ENCODE measurements at regions not wholly inside any gene's neighbourhood (a gene's known extent, or its start where the extent isn't known, plus 50 kb on each side); places are given as distances from the start of the nearest gene placed in this dataset.

- Mint-ChIP-seq H3K36me3 (no peaks in the 10 kb centered on the region), H3K4me3 (no peak overlapping the region), H3K4me1 (no peaks in the 10 kb centered on the region), H3K27me3 (peaks cover 1 to 25% (median 4%) of the 10 kb centered on the region in 5 donors), H3K9me3 (peaks cover 0 to 16% (median 2%) of the 10 kb centered on the region in 9 donors), H3K27ac (no peak overlapping the region)
- no peak for ATAC-seq
- POLR2A ChIA-PET, result no interaction called here
- no peak for DNase-seq
These were observed 129.1 kb downstream of the ZNF621 start for GRCh38 chr3:40653878-40654277.

DNA sequence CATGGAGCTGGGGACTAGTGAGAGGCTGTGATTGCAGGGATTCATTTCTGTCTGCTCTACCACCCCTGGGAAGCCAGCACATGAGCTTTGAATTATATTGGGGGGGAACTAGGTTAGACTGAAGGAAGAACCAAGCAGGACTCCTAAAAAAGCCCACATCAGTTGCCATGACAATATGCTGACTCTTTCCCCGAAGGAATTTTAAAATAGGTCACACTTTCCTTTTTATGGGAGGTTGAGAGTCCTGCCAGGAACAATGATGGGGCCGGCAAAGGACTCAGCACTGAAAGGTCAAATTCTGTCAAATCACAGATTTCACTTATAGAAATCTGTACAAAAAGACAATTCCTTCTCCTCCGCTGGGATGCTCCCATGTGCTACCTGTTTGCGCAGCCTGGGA, 130.8 kb downstream of the ZNF621 start:
- no peak overlapping the region for H3K27ac Mint-ChIP-seq
- no peak for ATAC-seq
- no peaks in the 10 kb centered on the region for H3K4me1 Mint-ChIP-seq
- H3K27me3 Mint-ChIP-seq, result peaks cover 1 to 22% (median 4%) of the 10 kb centered on the region in 5 donors
- peaks cover 0 to 16% (median 2%) of the 10 kb centered on the region in 9 donors for H3K9me3 Mint-ChIP-seq
- POLR2A ChIA-PET, result no interaction called here
- DNase-seq, result no peak
- H3K36me3 Mint-ChIP-seq, result no peaks in the 10 kb centered on the region
- no peak overlapping the region for H3K4me3 Mint-ChIP-seq

- Mint-ChIP-seq H3K27ac (no peak overlapping the region), H3K4me3 (no peak overlapping the region), H3K9me3 (peaks cover 0 to 16% (median 2%) of the 10 kb centered on the region in 9 donors), H3K36me3 (no peaks in the 10 kb centered on the region), H3K4me1 (no peaks in the 10 kb centered on the region), H3K27me3 (peaks cover 1 to 21% (median 9%) of the 10 kb centered on the region in 5 donors)
- ATAC-seq (no peak), DNase-seq (no peak)
- POLR2A ChIA-PET, result no interaction called here
These were observed 132.9 kb downstream of the ZNF621 start for GRCh38 chr3:40657623-40658022.

DNA sequence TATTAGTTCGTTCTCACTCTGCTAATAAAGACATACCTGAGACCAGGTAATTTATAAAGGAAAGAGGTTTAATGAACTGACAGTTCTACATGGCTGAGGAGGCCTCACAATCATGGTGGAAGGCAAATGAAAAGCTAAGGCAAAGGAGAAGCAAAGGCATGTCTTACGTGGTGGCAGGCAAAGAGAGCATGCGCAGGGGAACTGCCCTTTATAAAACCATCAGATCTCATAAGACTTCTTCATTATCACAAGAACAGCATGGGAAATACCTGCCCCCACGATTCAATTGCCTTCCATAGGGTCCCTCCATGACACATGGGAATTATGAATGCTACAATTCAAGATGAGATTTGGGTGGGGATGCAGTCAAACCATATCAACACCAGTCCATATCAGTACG, 133.5 kb downstream of the ZNF621 start:
- POLR2A ChIA-PET, result no interaction called here
- no peak for ATAC-seq
- H3K4me3 Mint-ChIP-seq, result no peak overlapping the region
- DNase-seq, result no peak
- no peak overlapping the region for H3K27ac Mint-ChIP-seq
- no peaks in the 10 kb centered on the region for H3K36me3 Mint-ChIP-seq
- H3K4me1 Mint-ChIP-seq, result no peaks in the 10 kb centered on the region
- peaks cover 0 to 16% (median 2%) of the 10 kb centered on the region in 9 donors for H3K9me3 Mint-ChIP-seq
- peaks cover 1 to 21% (median 9%) of the 10 kb centered on the region in 5 donors for H3K27me3 Mint-ChIP-seq

DNA sequence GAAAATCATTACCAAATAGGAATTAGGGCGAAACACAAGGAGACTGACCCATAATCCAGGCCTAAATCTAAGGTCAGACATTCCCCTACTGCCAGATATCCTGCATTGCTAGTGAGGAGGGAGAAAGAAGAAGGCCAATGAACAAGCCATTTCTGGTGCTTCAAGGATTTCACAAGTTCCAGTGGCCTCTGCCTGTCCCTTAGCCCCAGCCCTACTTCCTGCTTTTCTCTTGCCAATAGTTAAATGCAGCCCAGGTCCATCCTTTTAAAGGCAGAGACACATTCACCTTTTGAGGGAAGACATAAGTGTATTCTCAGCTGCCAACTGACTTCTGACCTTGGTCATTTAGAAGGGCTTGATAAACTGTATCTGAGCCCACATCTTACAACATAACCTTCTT, 135.8 kb downstream of the ZNF621 start:
- H3K36me3 Mint-ChIP-seq, result no peaks in the 10 kb centered on the region
- ATAC-seq, result no peak
- no peaks in the 10 kb centered on the region for H3K4me1 Mint-ChIP-seq
- H3K4me3 Mint-ChIP-seq, result no peak overlapping the region
- H3K9me3 Mint-ChIP-seq, result peaks cover 0 to 16% (median 2%) of the 10 kb centered on the region in 9 donors
- POLR2A ChIA-PET, result no interaction called here
- H3K27ac Mint-ChIP-seq, result no peak overlapping the region
- peaks cover 5 to 28% (median 16%) of the 10 kb centered on the region in 5 donors for H3K27me3 Mint-ChIP-seq
- DNase-seq, result no peak

GRCh38 chr3:40661284-40661683, 136.5 kb downstream of the ZNF621 start:
- ATAC-seq, result no peak

GRCh38 chr3:40663280-40663679, 138.5 kb downstream of the ZNF621 start:
- H3K27ac Mint-ChIP-seq, result no peak overlapping the region
- peaks cover 0 to 1% (median 0%) of the 10 kb centered on the region in 9 donors for H3K9me3 Mint-ChIP-seq
- no peaks in the 10 kb centered on the region for H3K4me1 Mint-ChIP-seq
- ATAC-seq, result no peak
- POLR2A ChIA-PET, result no interaction called here
- DNase-seq, result no peak
- H3K36me3 Mint-ChIP-seq, result no peaks in the 10 kb centered on the region
- no peak overlapping the region for H3K4me3 Mint-ChIP-seq
- peaks cover 3 to 21% (median 14%) of the 10 kb centered on the region in 5 donors for H3K27me3 Mint-ChIP-seq

More at GRCh38 chr3:40661284-40661683, 136.5 kb downstream of the ZNF621 start:
- no peak overlapping the region for H3K27ac Mint-ChIP-seq
- peaks cover 5 to 30% (median 20%) of the 10 kb centered on the region in 5 donors for H3K27me3 Mint-ChIP-seq
- peaks cover 0 to 16% (median 2%) of the 10 kb centered on the region in 9 donors for H3K9me3 Mint-ChIP-seq
- POLR2A ChIA-PET, result no interaction called here
- no peaks in the 10 kb centered on the region for H3K36me3 Mint-ChIP-seq
- H3K4me1 Mint-ChIP-seq, result no peaks in the 10 kb centered on the region
- H3K4me3 Mint-ChIP-seq, result no peak overlapping the region
- no peak for DNase-seq

- H3K27ac Mint-ChIP-seq, result no peak overlapping the region
- no peak for DNase-seq
- H3K36me3 Mint-ChIP-seq, result no peaks in the 10 kb centered on the region
- peaks cover 0 to 2% (median 0%) of the 10 kb centered on the region in 4 donors for H3K4me1 Mint-ChIP-seq
- ATAC-seq, result no peak
- POLR2A ChIA-PET, result no interaction called here
- peaks cover 0 to 5% (median 0%) of the 10 kb centered on the region in 9 donors for H3K9me3 Mint-ChIP-seq
- H3K27me3 Mint-ChIP-seq, result peaks cover 6 to 19% (median 15%) of the 10 kb centered on the region in 5 donors
- no peak overlapping the region for H3K4me3 Mint-ChIP-seq
These were observed 144.4 kb downstream of the ZNF621 start for GRCh38 chr3:40669176-40669575.

DNA sequence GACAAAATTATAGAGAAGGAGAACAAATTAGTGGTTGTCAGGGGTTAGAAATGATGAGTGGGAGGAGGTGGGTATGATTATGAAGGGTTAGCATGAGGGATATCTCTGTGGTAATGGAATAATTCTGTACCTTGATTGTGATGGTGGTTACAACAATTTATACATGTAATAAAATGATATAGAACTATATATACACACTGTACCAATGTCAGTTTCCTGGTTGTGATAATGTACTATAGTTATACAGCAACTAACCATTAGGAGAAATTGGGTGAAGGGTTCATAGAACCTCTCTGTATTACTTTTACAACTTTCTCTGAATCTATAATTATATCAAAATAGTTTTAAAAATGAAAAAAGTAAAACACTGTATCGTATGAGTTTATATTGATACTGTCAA, 148.1 kb downstream of the ZNF621 start:
- Mint-ChIP-seq H3K27me3 (peaks cover 6 to 16% (median 10%) of the 10 kb centered on the region in 5 donors), H3K36me3 (no peaks in the 10 kb centered on the region), H3K4me1 (peaks cover 0 to 2% (median 0%) of the 10 kb centered on the region in 4 donors), H3K4me3 (no peak overlapping the region), H3K27ac (no peak overlapping the region), H3K9me3 (peaks cover 0 to 12% (median 0%) of the 10 kb centered on the region in 9 donors)
- POLR2A ChIA-PET, result no interaction called here
- ATAC-seq (no peak), DNase-seq (no peak)

DNA sequence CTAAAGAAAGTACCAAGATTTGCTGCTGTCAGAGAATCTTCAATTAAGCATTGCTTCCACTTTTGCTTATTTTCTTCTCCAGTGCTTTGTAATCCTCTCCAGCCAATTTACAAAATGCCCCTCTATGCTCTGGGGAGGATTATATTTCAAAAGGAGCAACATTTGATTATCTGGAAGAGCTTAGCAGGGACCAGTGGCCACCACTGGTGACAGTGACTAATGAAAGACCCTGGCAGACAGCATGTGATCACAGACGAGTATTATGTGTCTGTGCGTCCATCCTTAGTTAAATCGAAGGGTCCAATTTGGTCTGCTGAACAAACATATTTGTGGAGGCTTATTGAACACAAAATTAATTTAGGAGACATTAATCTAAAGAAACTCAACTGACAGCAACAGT, 152.6 kb downstream of the ZNF621 start:
- no peak for ATAC-seq
- Mint-ChIP-seq H3K9me3 (peaks cover 0 to 12% (median 0%) of the 10 kb centered on the region in 9 donors), H3K4me1 (peaks cover 0 to 7% (median 0%) of the 10 kb centered on the region in 4 donors), H3K27me3 (peaks cover 0 to 7% (median 0%) of the 10 kb centered on the region in 5 donors), H3K36me3 (no peaks in the 10 kb centered on the region), H3K27ac (no peak overlapping the region), H3K4me3 (no peak overlapping the region)
- POLR2A ChIA-PET, result no interaction called here
- no peak for DNase-seq

DNA sequence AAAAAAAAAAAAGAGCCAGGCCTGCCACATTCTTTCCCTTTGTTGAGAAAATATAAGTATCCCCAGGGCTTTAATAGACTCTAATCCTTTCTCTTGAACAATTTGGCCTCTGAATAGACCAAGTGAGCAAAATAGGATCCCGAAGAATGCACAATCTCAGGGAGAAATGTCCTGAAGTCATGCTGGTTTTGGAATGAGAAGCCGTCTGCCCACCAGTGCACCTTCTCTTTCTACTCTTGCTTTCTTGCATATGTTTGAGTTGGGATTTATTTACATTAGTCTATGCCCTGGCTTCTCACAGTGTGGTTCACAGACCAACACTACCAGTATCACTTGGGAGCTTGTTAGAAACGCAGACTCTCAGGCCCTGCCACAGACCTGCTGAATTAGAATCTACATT, 153.0 kb downstream of the ZNF621 start:
- no peaks in the 10 kb centered on the region for H3K36me3 Mint-ChIP-seq
- ATAC-seq, result no peak
- no peak overlapping the region for H3K4me3 Mint-ChIP-seq

DNA sequence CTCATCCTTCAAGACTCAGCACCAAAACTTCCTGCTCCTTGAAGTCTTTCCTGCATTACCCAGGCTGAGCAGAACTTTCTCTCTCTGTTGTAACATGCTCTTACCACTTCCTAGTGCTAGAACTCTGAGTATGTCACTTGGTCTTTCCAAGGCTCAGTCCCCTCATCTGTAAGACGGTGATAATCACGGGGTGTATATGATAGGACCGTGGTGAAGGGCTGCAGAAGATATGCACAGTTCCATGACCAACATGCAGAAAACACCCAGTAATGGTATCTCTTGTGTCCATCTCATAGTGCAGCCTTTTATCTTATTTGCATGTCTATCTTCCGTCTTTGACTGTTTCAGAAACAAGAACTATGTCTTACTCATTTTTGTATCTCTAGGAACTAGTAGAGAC, 154.5 kb downstream of the ZNF621 start:
- POLR2A ChIA-PET, result no interaction called here
- peaks cover 0 to 5% (median under 1%) of the 10 kb centered on the region in 4 donors for H3K4me1 Mint-ChIP-seq
- H3K4me3 Mint-ChIP-seq, result no peak overlapping the region
- peaks cover 0 to 6% (median 0%) of the 10 kb centered on the region in 5 donors for H3K27me3 Mint-ChIP-seq
- DNase-seq (no peak), ATAC-seq (no peak)
- no peak overlapping the region for H3K27ac Mint-ChIP-seq
- peaks cover 0 to 6% (median 0%) of the 10 kb centered on the region in 9 donors for H3K9me3 Mint-ChIP-seq
- H3K36me3 Mint-ChIP-seq, result no peaks in the 10 kb centered on the region

More for the DNA sequence above, 153.0 kb downstream of the ZNF621 start:
- POLR2A ChIA-PET, result no interaction called here
- Mint-ChIP-seq H3K9me3 (peaks cover 0 to 12% (median 0%) of the 10 kb centered on the region in 9 donors), H3K27me3 (peaks cover 0 to 7% (median 0%) of the 10 kb centered on the region in 5 donors), H3K27ac (no peak overlapping the region), H3K4me1 (peaks cover 0 to 7% (median 0%) of the 10 kb centered on the region in 4 donors)
- no peak for DNase-seq

DNA sequence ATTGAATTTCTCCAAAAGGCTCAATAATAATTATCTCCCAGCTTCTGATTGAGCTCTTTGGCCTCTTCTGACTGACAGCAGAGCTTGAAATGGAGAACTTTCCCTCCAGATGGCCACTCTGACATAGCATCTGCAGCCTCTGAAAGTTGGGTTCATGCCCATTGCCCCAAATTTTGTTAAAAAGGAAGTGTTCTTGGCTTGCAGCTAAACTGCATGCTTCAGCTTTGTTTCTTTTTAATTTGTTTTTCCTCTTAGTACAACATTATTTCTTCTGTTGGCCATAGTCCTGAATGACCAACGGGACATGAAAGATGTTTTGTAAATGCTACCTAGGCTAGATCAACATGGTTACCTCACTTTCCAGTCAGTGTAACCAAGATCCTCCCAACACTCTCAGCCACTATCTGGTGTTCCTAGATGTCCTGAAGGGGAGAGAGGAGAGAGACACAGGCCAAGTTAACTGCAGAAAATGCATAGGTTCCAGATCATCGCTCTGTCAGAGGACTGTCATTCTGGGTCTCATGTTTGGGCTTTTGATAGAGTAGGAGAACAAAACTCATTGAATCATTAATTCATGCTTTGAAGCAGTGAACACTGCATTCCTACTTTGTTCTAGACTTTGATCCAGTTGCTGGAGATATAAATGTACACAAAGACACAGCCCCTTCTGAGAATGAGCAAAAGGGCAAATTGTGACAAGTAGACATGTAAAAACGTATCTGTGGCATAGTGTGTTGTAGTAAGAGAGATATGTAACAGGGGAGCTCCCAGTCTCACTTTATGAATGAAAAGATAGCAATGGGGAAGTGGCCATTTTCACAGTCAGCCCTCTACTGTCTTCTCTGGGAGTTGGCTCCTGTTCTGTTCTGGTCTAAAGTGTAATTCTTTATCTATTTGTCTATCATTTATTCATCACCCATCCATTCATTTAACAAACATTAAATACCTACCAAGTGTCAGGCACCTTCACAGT, 156.2 kb downstream of the ZNF621 start:
- peaks cover 0 to 5% (median 1%) of the 10 kb centered on the region in 4 donors for H3K4me1 Mint-ChIP-seq
- peaks cover 0 to 4% (median 0%) of the 10 kb centered on the region in 5 donors for H3K27me3 Mint-ChIP-seq
- no peak for DNase-seq
- H3K27ac Mint-ChIP-seq, result no peak overlapping the region
- no peak for ATAC-seq
- H3K4me3 Mint-ChIP-seq, result no peak overlapping the region
- H3K9me3 Mint-ChIP-seq, result no peaks in the 10 kb centered on the region
- POLR2A ChIA-PET, result no interaction called here
- no peaks in the 10 kb centered on the region for H3K36me3 Mint-ChIP-seq
